K562 (cell line): ENCODE measurements at regions not wholly inside any gene's neighbourhood (a gene's known extent, or its start where the extent isn't known, plus 50 kb on each side); places are given as distances from the start of the nearest gene placed in this dataset.

Source experiments
- ATAC-seq: fragments of 200-7000 bp; cut with Tn5 transposase; 3 replicates; pipeline ENCODE4 v1.9.1; 2020; ENCODE audit warnings: moderate library complexity
- BruUV-seq: library from RNA; stranded (reverse); fragments of 400-500 nt; replicated peaks from 2 replicates; lab custom pipeline; 2021; lab: Mats Ljungman, UMichigan
- CTCF ChIA-PET: fragments of 300-600 bp; formaldehyde crosslinking; extraction: SDS; loops from one replicate; lab custom pipeline; 2021; ENCODE audit warnings: low intra/inter-chr PET ratio; lab: Yijun Ruan, JAX
- POLR2A ChIA-PET: fragments of 300-600, 350-650 bp; sonication (Branson Sonifier 250); formaldehyde crosslinking; extraction: SDS; loops from one replicate; lab custom pipeline; 2021; ENCODE audit warnings: antibody characterized with exemption, inconsistent platforms; lab: Yijun Ruan, JAX
- DNase-seq, 4 experiments: peaks; one replicate each; pipeline versions ENCODE4 v3.0.0 to v3.0.0-alpha.2; 2011 to 2018; ENCODE audit warnings: low spot score in 3 of 4, mixed read lengths in 3 of 4; ENCODE audit errors: extremely low read depth in 1 of 4
- FAIRE-seq: peaks from 2 replicates; lab custom pipeline; 2011; peaks lifted over from hg19 to GRCh38; lab: Jason Lieb, UNC
- H2AFZ ChIP-seq: 2 replicates; pipeline ENCODE4 v1.6.0; 2011; ENCODE audit warnings: low read depth, low read length, control low read depth, inconsistent platforms
- H3K27ac ChIP-seq: fragments of 200-600 bp; 3 replicates; pipeline ENCODE4 v1.8.0; 2011; ENCODE audit warnings: low read depth, mild to moderate bottlenecking, control low read depth, inconsistent platforms, low read length, moderate library complexity, mixed read lengths; ENCODE audit errors: extremely low read depth
- H3K27me3 ChIP-seq, 2 experiments: fragments of 300-600 bp in 1 of 2; 2 replicates in 1 of 2; 3 replicates in 1 of 2; pipeline versions ENCODE4 v1.6.0 to v1.8.0; 2011; ENCODE audit warnings: inconsistent platforms in 2 of 2, low read length in 2 of 2, mild to moderate bottlenecking in 1 of 2, mixed read lengths in 1 of 2, moderate library complexity in 1 of 2; ENCODE audit not compliant: control insufficient read depth in 2 of 2, insufficient read depth in 2 of 2
- H3K36me3 ChIP-seq: fragments of 300-600 bp; 3 replicates; pipeline ENCODE4 v1.8.0; 2011; ENCODE audit warnings: mild to moderate bottlenecking, low read length, inconsistent platforms; ENCODE audit not compliant: control insufficient read depth, insufficient read depth
- H3K4me1 ChIP-seq, 2 experiments: fragments of 200-600 bp in 1 of 2; replicated peaks in 1 of 2; 2 replicates in 1 of 2; 3 replicates in 1 of 2; pipeline versions ENCODE4 v1.5.1 to v1.8.0; 2011; ENCODE audit warnings: inconsistent platforms in 2 of 2, low read length in 2 of 2, mild to moderate bottlenecking in 1 of 2, mixed read lengths in 1 of 2, moderate library complexity in 1 of 2; ENCODE audit not compliant: control insufficient read depth in 2 of 2, insufficient read depth in 2 of 2
- H3K4me2 ChIP-seq: 2 replicates; pipeline ENCODE4 v1.6.1; 2011; ENCODE audit warnings: low read length, control low read depth, inconsistent platforms, mixed read lengths; ENCODE audit not compliant: insufficient read depth
- H3K4me3 ChIP-seq: fragments of 200-600 bp; sonication (generic), shearing (Covaris generic); 2 replicates; pipeline ENCODE4 v1.5.1; 2016; ENCODE audit warnings: control low read depth, inconsistent platforms
- H3K79me2 ChIP-seq: fragments of 200-600 bp; 3 replicates; pipeline ENCODE4 v1.8.0; 2011; ENCODE audit warnings: low read length, inconsistent platforms; ENCODE audit not compliant: control insufficient read depth, insufficient read depth
- H3K9ac ChIP-seq, 2 experiments: 2 replicates each; pipeline versions ENCODE4 v1.6.0 to v1.6.1; 2011; ENCODE audit warnings: low read depth in 2 of 2, low read length in 2 of 2, control low read depth in 1 of 2, inconsistent platforms in 1 of 2, mild to moderate bottlenecking in 1 of 2, mixed read lengths in 1 of 2; ENCODE audit not compliant: insufficient read depth in 1 of 2
- H3K9me1 ChIP-seq: one replicate; pipeline ENCODE4 v1.6.0; 2011; ENCODE audit warnings: inconsistent platforms, mild to moderate bottlenecking, low read length, moderate library complexity; ENCODE audit not compliant: control insufficient read depth, insufficient read depth
- H3K9me3 ChIP-seq: replicated peaks from 2 replicates; pipeline ENCODE4 v1.5.1; 2011; ENCODE audit warnings: low read depth, low read length, inconsistent platforms; ENCODE audit not compliant: control insufficient read depth, insufficient read depth
- H4K20me1 ChIP-seq: replicated peaks from 2 replicates; pipeline ENCODE4 v1.6.1; 2011; ENCODE audit warnings: low read length, inconsistent platforms, mixed read lengths; ENCODE audit not compliant: control insufficient read depth, insufficient read depth
- CEBPB ChIP-seq: fragments of 450-650 bp; IDR thresholded peaks from 2 replicates; pipeline ENCODE4 v1.6.1; 2016; ENCODE audit warnings: missing genetic modification characterization, missing compliant biosample characterization
- CEBPG ChIP-seq, 3 experiments: fragments of 200-800 bp in 1 of 3; sonication (Bioruptor generic) in 1 of 3; sonication (generic) in 1 of 3; formaldehyde crosslinking in 1 of 3; IDR thresholded peaks in 2 of 3; conservative IDR thresholded peaks in 1 of 3; 2 replicates each; pipeline versions ENCODE4 v1.6.1 to v1.8.0; 2016 to 2022; ENCODE audit warnings: missing compliant biosample characterization in 2 of 3, missing genetic modification characterization in 2 of 3, mild to moderate bottlenecking in 1 of 3, missing genetic modification reagents in 1 of 3
- ILF3 ChIP-seq: fragments of 450-650 bp; IDR thresholded peaks from 2 replicates; pipeline ENCODE4 v1.6.1; 2018; ENCODE audit warnings: antibody characterized with exemption, mild to moderate bottlenecking, moderate library complexity, borderline replicate concordance
- IRF9 ChIP-seq: fragments of 450-650 bp; IDR thresholded peaks from 2 replicates; pipeline ENCODE4 v1.6.1; 2016; ENCODE audit warnings: missing biosample characterization, missing genetic modification characterization
- NCOA1 ChIP-seq: fragments of 450-650 bp; IDR thresholded peaks from 2 replicates; pipeline ENCODE4 v1.6.1; 2016; ENCODE audit warnings: low read depth
- SPI1 ChIP-seq: IDR thresholded peaks from 2 replicates; pipeline ENCODE4 v1.6.1; 2011; ENCODE audit warnings: low read depth, low read length, control low read depth, borderline replicate concordance
- TEAD1 ChIP-seq, 2 experiments: fragments of 450-650 bp in 1 of 2; sonication (generic) in 1 of 2; formaldehyde crosslinking; IDR thresholded peaks; 2 replicates each; pipeline versions ENCODE4 v1.4.0 to v1.8.0; 2020 to 2022; ENCODE audit warnings: mild to moderate bottlenecking in 2 of 2, missing genetic modification reagents in 1 of 2
- WGBS: fragments of 100-300 bp; shearing (Covaris generic); methylation state at CpG from one replicate; pipeline ENCODE4 v1.1.6; 2016; ENCODE audit warnings: low coverage, mixed read lengths; ENCODE audit not compliant: insufficient coverage; ENCODE audit errors: missing lambda C conversion rate; 5-methylcytosine and 5-hydroxymethylcytosine counted together
- in situ Hi-C: fragments of 300-500 bp; cut with MboI; formaldehyde crosslinking; loops from 4 replicates; pipeline ENCODE4 v1.15.0; 2018; ENCODE audit warnings: inconsistent platforms, mixed read lengths
- intact Hi-C: fragments of 100-400 bp; cut with micrococcal nuclease; formaldehyde crosslinking; loops from 2 replicates; pipeline ENCODE4 v1.14.2; 2022

DNA sequence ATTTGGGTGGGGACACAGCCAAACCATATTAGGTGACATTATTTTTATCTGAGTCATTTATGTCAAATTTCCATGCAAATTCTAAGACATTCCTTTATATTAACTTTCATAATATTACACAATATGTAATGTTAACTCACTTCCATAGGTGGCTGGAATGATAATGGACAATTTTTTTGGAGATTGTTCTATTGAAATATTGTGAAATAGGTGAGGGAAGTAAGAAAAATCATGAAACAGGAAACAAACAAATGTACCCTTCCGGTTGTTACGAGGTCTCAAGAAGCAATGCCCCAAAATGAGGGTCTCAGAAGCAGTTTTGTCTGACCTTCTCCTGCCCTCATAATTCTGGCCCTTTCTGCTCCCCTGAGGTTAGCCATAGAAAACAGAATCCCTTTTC lies 306.5 kb downstream of the HDGFL1 start:
- Histone ChIP-seq H3K36me3 (no peaks in the 10 kb centered on the region), H3K9me1 (no peaks in the 10 kb centered on the region), H3K9ac (no peak overlapping the region), H4K20me1 (no peaks in the 10 kb centered on the region), H3K27me3 (no peaks in the 10 kb centered on the region)
- in situ Hi-C loops: no loop called here
- DNase-seq: no peak
- WGBS: 0% methylated on average over 2 of the region's 2 CpGs
- intact Hi-C loops: no loop called here
- POLR2A ChIA-PET: no interaction called here
- TF ChIP-seq ILF3 (no peak), TEAD1 (CRISPR knock-in tag; IDR thresholded peaks at IDR 0.05) (no peak), CEBPG (CRISPR knock-in tag; IDR thresholded peaks at IDR 0.05) (no peak), CEBPG (tag; conservative IDR thresholded peaks at IDR 0.05 in 1 of 2, IDR thresholded peaks at IDR 0.05 in 1 of 2) (peak in 1 of 2 experiments; percentile 72; a peak in 2 of 4 replicates), CEBPB (peak; percentile 38; the same call in 1 of the 2 replicates)
- TF ChIP-seq, all 486 proteins: peak for 2
- FAIRE-seq: no peak
- ATAC-seq: no peak
- H3K4me3 ChIP-seq: no peak overlapping the region
- H3K79me2 ChIP-seq: no peaks in the 10 kb centered on the region
- no peak overlapping the region for H2AFZ ChIP-seq
- no peaks in the 10 kb centered on the region for H3K4me1 ChIP-seq
- no TSS peak for BruUV-seq
- CTCF ChIA-PET: no interaction called here
- H3K9me3 ChIP-seq: no peaks in the 10 kb centered on the region
- no peak overlapping the region for H3K4me2 ChIP-seq
- H3K27ac ChIP-seq: no peak overlapping the region

DNA sequence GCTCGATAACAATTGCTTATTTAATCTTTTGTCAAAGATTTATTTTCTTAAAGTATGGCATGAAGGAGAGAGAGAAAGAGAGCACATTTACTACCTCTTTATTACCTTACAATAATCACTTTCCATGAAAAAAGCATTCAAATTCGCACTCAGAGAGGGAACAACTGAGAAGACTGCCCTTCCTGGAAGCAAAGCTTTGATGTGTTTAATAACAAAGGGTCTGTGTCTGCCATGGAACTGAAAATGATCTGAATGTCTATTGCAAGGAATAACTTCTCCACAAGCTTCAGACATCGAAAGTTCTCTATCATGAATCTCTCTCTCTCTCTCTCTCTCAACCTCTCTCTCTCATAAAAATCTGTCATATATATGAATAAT lies 308.9 kb downstream of the HDGFL1 start:
- FAIRE-seq (no peak), DNase-seq (no peak), ATAC-seq (no peak)
- in situ Hi-C loops (no loop called here), intact Hi-C loops (no loop called here)
- Histone ChIP-seq H3K4me1 (no peaks in the 10 kb centered on the region), H2AFZ (no peak overlapping the region), H3K79me2 (no peaks in the 10 kb centered on the region), H3K9me1 (no peaks in the 10 kb centered on the region), H3K9ac (no peak overlapping the region), H3K9me3 (no peaks in the 10 kb centered on the region), H3K27ac (no peak overlapping the region), H4K20me1 (no peaks in the 10 kb centered on the region), H3K4me2 (no peak overlapping the region), H3K27me3 (no peaks in the 10 kb centered on the region), H3K4me3 (no peak overlapping the region), H3K36me3 (no peaks in the 10 kb centered on the region)
- ChIA-PET POLR2A (no interaction called here), CTCF (no interaction called here)
- TF ChIP-seq NCOA1 (no peak), SPI1 (no peak), IRF9 (tag) (no peak)
- no TSS peak for BruUV-seq
- WGBS: 3% methylated on average over 3 of the region's 3 CpGs
